GM11168 (cell line): ENCODE measurements at regions not wholly inside any gene's neighbourhood (a gene's known extent, or its start where the extent isn't known, plus 50 kb on each side); places are given as distances from the start of the nearest gene placed in this dataset.
"Not testable (repeated sequence)": the region's sequence is repeated elsewhere in the genome, so short reads cannot be mapped to it uniquely, and the experiment has no call there.

ENCODE experiments used
- in situ Hi-C: fragments of 300-500 bp; cut with MboI; formaldehyde crosslinking; loops from one replicate; pipeline ENCODE4 v1.12.0; 2022; ENCODE audit warnings: low sequenced_read_pairs; ENCODE audit not compliant: unreplicated experiment

- in situ Hi-C loops: not testable (repeated sequence)
Observed at GRCh38 chr17:26936645-26937044, 357.3 kb upstream of the WSB1 start.

GRCh38 chr17:26937750-26938322 is 356.1 kb upstream of the WSB1 start:
- in situ Hi-C loops: not testable (repeated sequence)

GRCh38 chr17:26939755-26940154 is 354.2 kb upstream of the WSB1 start:
- in situ Hi-C loops: not testable (repeated sequence)

- in situ Hi-C loops: not testable (repeated sequence)
Observed at GRCh38 chr17:26940587-26940986, 353.3 kb upstream of the WSB1 start.

GRCh38 chr17:26962255-26963162 is 331.4 kb upstream of the WSB1 start:
- in situ Hi-C loops: no loop called here

GRCh38 chr17:26963163-26963503 is 330.8 kb upstream of the WSB1 start:
- in situ Hi-C loops: no loop called here

GRCh38 chr17:26965898-26966624 is 327.9 kb upstream of the WSB1 start:
- in situ Hi-C loops: not testable (repeated sequence)

- in situ Hi-C loops: not testable (repeated sequence)
Observed at GRCh38 chr17:26966625-26967179, 327.2 kb upstream of the WSB1 start.

GRCh38 chr17:26981845-26982425 is 312.0 kb upstream of the WSB1 start:
- in situ Hi-C loops: not testable (repeated sequence)

- in situ Hi-C loops: not testable (repeated sequence)
Observed at GRCh38 chr17:26982563-26982962, 311.4 kb upstream of the WSB1 start.

- in situ Hi-C loops: not testable (repeated sequence)
Observed at GRCh38 chr17:26987851-26988250, 306.1 kb upstream of the WSB1 start.

GRCh38 chr17:26994648-26995047 is 299.3 kb upstream of the WSB1 start:
- in situ Hi-C loops: not testable (repeated sequence)

- in situ Hi-C loops: not testable (repeated sequence)
Observed at GRCh38 chr17:26996146-26996916, 297.6 kb upstream of the WSB1 start.

GRCh38 chr17:27007734-27008531 is 286.0 kb upstream of the WSB1 start:
- in situ Hi-C loops: not testable (repeated sequence)

GRCh38 chr17:27009087-27009486 is 284.8 kb upstream of the WSB1 start:
- in situ Hi-C loops: no loop called here

GRCh38 chr17:27010138-27010537 is 283.8 kb upstream of the WSB1 start:
- in situ Hi-C loops: not testable (repeated sequence)

- in situ Hi-C loops: not testable (repeated sequence)
Observed at GRCh38 chr17:27030552-27030951, 263.4 kb upstream of the WSB1 start.

- in situ Hi-C loops: no loop called here
Observed at GRCh38 chr17:27038676-27039075, 255.2 kb upstream of the WSB1 start.

- in situ Hi-C loops: not testable (repeated sequence)
Observed at GRCh38 chr17:27045039-27045438, 248.9 kb upstream of the WSB1 start.
